IPS DF 4.7 (cell line): ENCODE measurements at regions not wholly inside any gene's neighbourhood (a gene's known extent, or its start where the extent isn't known, plus 50 kb on each side); places are given as distances from the start of the nearest gene placed in this dataset.
"Not testable (repeated sequence)": the region's sequence is repeated elsewhere in the genome, so short reads cannot be mapped to it uniquely, and the experiment has no call there.

Experiments
- DNase-seq: peaks from one replicate; pipeline ENCODE4 v3.0.0-alpha.2; 2013; ENCODE audit warnings: low spot score; ENCODE audit errors: extremely low read depth

GRCh38 chr9:88837731-88838130 is 153.5 kb upstream of the S1PR3 start:
- no peak for DNase-seq

GRCh38 chr9:88849878-88850277 is 141.4 kb upstream of the S1PR3 start:
- DNase-seq = not testable (repeated sequence)

- DNase-seq = no peak
Observed at GRCh38 chr9:88852794-88853193, 138.5 kb upstream of the S1PR3 start.

- no peak for DNase-seq
Observed at GRCh38 chr9:88870627-88871026, 120.6 kb upstream of the S1PR3 start.

GRCh38 chr9:88871669-88872068 is 119.6 kb upstream of the S1PR3 start:
- DNase-seq = no peak

GRCh38 chr9:88872192-88872946 is 118.9 kb upstream of the S1PR3 start:
- DNase-seq = no peak

- no peak for DNase-seq
Observed at GRCh38 chr9:88873635-88874034, 117.6 kb upstream of the S1PR3 start.

- DNase-seq = no peak
Observed at GRCh38 chr9:88874391-88874790, 116.9 kb upstream of the S1PR3 start.

- DNase-seq = no peak
Observed at GRCh38 chr9:88875400-88876120, 115.7 kb upstream of the S1PR3 start.

GRCh38 chr9:88880199-88880598 is 111.1 kb upstream of the S1PR3 start:
- DNase-seq = no peak

GRCh38 chr9:88884291-88884690 is 107.0 kb upstream of the S1PR3 start:
- not testable (repeated sequence) for DNase-seq

GRCh38 chr9:88886762-88887161 is 104.5 kb upstream of the S1PR3 start:
- not testable (repeated sequence) for DNase-seq

GRCh38 chr9:88889386-88889785 is 101.9 kb upstream of the S1PR3 start:
- DNase-seq = no peak

GRCh38 chr9:88890546-88890945 is 100.7 kb upstream of the S1PR3 start:
- DNase-seq = no peak

- no peak for DNase-seq
Observed at GRCh38 chr9:88891040-88891439, 100.2 kb upstream of the S1PR3 start.

GRCh38 chr9:88892724-88893123 is 98.5 kb upstream of the S1PR3 start:
- DNase-seq = no peak

- no peak for DNase-seq
Observed at GRCh38 chr9:88897081-88897480, 94.2 kb upstream of the S1PR3 start.

GRCh38 chr9:88898039-88898720 is 93.1 kb upstream of the S1PR3 start:
- no peak for DNase-seq

GRCh38 chr9:88905506-88905905 is 85.8 kb upstream of the S1PR3 start:
- no peak for DNase-seq

GRCh38 chr9:88915916-88916315 is 75.4 kb upstream of the S1PR3 start:
- no peak for DNase-seq

- DNase-seq = no peak
Observed at GRCh38 chr9:88916894-88917293, 74.4 kb upstream of the S1PR3 start.

- no peak for DNase-seq
Observed at GRCh38 chr9:88917375-88917774, 73.9 kb upstream of the S1PR3 start.
